GM20000 (cell line): ENCODE measurements at regions not wholly inside any gene's neighbourhood (a gene's known extent, or its start where the extent isn't known, plus 50 kb on each side); places are given as distances from the start of the nearest gene placed in this dataset.
"Not testable (repeated sequence)": the region's sequence is repeated elsewhere in the genome, so short reads cannot be mapped to it uniquely, and the experiment has no call there.

Source experiments
- DNase-seq: peaks from one replicate; pipeline ENCODE4 v3.0.0; 2012; ENCODE audit warnings: low spot score
- TF ChIP-seq, protein P1 (sequence below): IDR thresholded peaks from 2 replicates; pipeline ENCODE4 v1.5.1; 2012; ENCODE audit warnings: mild to moderate bottlenecking, control low read depth; ENCODE audit errors: extremely low read depth, missing control alignments

- no peak for DNase-seq
- TF ChIP-seq, protein P1, sequence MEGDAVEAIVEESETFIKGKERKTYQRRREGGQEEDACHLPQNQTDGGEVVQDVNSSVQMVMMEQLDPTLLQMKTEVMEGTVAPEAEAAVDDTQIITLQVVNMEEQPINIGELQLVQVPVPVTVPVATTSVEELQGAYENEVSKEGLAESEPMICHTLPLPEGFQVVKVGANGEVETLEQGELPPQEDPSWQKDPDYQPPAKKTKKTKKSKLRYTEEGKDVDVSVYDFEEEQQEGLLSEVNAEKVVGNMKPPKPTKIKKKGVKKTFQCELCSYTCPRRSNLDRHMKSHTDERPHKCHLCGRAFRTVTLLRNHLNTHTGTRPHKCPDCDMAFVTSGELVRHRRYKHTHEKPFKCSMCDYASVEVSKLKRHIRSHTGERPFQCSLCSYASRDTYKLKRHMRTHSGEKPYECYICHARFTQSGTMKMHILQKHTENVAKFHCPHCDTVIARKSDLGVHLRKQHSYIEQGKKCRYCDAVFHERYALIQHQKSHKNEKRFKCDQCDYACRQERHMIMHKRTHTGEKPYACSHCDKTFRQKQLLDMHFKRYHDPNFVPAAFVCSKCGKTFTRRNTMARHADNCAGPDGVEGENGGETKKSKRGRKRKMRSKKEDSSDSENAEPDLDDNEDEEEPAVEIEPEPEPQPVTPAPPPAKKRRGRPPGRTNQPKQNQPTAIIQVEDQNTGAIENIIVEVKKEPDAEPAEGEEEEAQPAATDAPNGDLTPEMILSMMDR, result no peak
Measured at GRCh38 chr4:24190761-24191695, 301.2 kb upstream of the PPARGC1A start.

GRCh38 chr4:24188459-24188858, 298.6 kb upstream of the PPARGC1A start:
- TF ChIP-seq, protein P1, result no peak

DNA sequence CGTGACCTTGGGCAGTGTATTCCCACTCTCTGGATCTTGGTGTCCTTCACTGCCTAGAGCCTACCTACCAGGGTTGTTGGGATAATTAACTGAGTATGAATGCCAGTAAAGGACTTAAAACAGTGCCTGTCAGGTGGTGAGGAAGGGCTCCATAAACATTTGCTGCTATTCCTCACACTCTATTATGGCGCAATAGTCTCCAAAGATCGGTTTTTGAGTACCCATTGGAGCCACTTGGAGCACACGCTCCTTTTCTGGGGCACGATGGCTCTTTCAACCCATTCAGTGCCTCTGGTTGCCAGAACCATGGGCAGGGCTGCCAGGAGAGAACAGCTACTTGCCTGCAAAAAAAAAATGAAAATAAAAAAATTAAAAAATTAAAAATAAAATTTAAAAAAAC, 296.6 kb upstream of the PPARGC1A start:
- TF ChIP-seq, protein P1, result no peak
- DNase-seq, result no peak

More at GRCh38 chr4:24188459-24188858, 298.6 kb upstream of the PPARGC1A start:
- DNase-seq, result no peak

GRCh38 chr4:24181005-24181404, 291.2 kb upstream of the PPARGC1A start:
- TF ChIP-seq, protein P1, result no peak
- DNase-seq, result no peak

DNA sequence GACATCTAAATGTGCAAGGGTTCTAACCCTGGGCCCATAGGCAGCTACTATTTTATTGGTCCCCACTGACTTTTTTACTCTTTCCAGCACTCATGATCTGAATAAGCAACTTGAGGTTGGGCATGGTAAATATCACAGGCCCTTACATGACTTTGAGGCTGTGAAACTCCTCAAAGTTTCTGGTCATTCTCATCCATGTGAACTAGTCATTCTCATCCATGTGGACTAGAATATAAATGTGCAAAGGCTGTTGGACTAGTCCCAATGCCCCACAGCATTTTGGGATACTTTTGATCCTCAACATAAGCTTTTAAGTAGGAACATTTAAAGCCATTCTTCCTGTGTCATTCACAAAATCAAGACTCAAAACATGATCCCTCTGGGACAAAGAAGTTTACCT, 290.7 kb upstream of the PPARGC1A start:
- TF ChIP-seq, protein P1, result no peak
- DNase-seq, result no peak

GRCh38 chr4:24179201-24179840, 289.5 kb upstream of the PPARGC1A start:
- DNase-seq, result no peak
- TF ChIP-seq, protein P1, result no peak

DNA sequence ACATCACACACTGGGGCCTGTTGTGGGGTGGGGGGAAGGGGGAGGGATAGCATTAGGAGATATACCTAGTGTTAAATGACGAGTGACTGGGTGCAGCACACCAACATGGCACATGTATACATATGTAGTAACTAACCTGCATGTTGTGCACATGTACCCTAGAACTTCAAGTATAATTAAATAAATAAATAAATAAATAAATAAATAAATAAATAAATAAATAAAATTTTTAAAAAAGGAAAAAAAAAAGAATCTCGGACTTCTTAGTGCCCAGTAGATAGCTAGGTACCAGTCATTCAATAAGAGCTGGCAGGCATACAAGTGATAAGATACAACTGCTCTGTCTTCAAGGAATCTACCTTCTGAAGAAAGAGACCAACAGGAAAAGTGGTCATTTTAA, 287.6 kb upstream of the PPARGC1A start:
- DNase-seq, result not testable (repeated sequence)

DNA sequence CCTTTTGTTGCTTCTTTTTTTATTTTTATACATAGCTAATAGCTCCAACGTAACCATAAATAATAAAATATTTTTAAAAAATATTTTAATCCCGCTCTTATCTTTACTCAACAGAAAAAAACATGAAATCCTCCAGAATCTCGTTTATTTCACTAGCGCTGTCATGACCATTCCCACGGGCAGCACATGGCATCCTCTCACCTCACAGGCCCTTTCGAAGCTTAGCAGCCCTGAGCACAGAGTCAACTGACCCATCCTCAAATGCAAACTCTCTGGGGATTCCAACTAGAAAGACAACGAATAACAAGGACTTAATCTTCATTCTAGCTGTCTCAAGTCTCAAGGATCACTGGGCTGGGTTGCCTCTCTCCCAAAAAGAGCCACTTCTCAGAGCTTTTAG, 285.9 kb upstream of the PPARGC1A start:
- DNase-seq, result no peak
- TF ChIP-seq, protein P1, result no peak
